ENCODE measurements at regions not wholly inside any gene's neighbourhood (a gene's known extent, or its start where the extent isn't known, plus 50 kb on each side); places are given as distances from the start of the nearest gene placed in this dataset.

DNA sequence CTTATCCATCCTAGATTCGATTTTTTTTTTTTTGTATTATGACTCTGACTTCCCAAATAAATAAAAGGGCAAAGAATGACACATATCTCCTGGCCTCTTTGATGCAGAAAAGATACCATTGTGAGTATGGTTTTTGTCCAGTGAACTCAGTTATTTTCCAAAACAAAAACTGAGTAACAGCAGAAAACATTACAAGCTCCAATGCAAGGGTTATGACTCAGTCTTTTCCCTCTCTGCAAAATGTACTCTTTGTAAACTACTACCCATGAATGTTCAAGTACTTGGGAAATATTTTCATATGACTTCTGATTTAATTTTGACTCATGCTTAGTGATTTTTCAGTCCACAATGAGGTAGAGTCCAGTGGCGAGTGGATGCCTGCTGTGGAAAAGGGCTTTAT is 355.3 kb downstream of the RNF144B start:
- DNase-seq (no peak), ATAC-seq (ENCODE audit: insufficient read depth, low read depth) (no peak)
- Histone ChIP-seq H3K9me3 (ENCODE audit: insufficient read depth, low read length, severe bottlenecking) (no peaks in the 10 kb centered on the region), H3K4me3 (ENCODE audit: low read depth in 1 of 2, low read length in 2 of 2) (no peak overlapping the region), H3K79me2 (ENCODE audit: insufficient read depth, low read length) (no peaks in the 10 kb centered on the region), H3K27me3 (ENCODE audit: insufficient read depth, low read length, poor library complexity) (no peaks in the 10 kb centered on the region), H3K4me1 (ENCODE audit: insufficient read depth, low read length) (no peaks in the 10 kb centered on the region), H2AFZ (ENCODE audit: low read depth, low read length) (no peak overlapping the region), H3K4me2 (ENCODE audit: insufficient read depth, low read length) (no peak overlapping the region), H3K27ac (ENCODE audit: low read length) (no peak overlapping the region), H3K36me3 (ENCODE audit: insufficient read depth, low read length) (no peaks in the 10 kb centered on the region), H4K20me1 (ENCODE audit: insufficient read depth, low read length) (no peaks in the 10 kb centered on the region), H3K9ac (ENCODE audit: low read depth, low read length) (no peak overlapping the region)
- TF ChIP-seq EZH2 (IDR thresholded peaks at IDR 0.05; ENCODE audit: borderline replicate concordance, low read depth, low read length, severe bottlenecking) = no peak
- TF ChIP-seq, protein P1, sequence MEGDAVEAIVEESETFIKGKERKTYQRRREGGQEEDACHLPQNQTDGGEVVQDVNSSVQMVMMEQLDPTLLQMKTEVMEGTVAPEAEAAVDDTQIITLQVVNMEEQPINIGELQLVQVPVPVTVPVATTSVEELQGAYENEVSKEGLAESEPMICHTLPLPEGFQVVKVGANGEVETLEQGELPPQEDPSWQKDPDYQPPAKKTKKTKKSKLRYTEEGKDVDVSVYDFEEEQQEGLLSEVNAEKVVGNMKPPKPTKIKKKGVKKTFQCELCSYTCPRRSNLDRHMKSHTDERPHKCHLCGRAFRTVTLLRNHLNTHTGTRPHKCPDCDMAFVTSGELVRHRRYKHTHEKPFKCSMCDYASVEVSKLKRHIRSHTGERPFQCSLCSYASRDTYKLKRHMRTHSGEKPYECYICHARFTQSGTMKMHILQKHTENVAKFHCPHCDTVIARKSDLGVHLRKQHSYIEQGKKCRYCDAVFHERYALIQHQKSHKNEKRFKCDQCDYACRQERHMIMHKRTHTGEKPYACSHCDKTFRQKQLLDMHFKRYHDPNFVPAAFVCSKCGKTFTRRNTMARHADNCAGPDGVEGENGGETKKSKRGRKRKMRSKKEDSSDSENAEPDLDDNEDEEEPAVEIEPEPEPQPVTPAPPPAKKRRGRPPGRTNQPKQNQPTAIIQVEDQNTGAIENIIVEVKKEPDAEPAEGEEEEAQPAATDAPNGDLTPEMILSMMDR (IDR thresholded peaks at IDR 0.05; ENCODE audit: borderline replicate concordance, extremely low read depth, low read length, poor library complexity, severe bottlenecking) = no peak

GRCh38 chr6:18746727-18747126 is 359.6 kb downstream of the RNF144B start:
- Histone ChIP-seq H3K9me3 (ENCODE audit: insufficient read depth, low read length, severe bottlenecking) (no peaks in the 10 kb centered on the region), H3K4me1 (ENCODE audit: insufficient read depth, low read length) (no peaks in the 10 kb centered on the region), H3K9ac (ENCODE audit: low read depth, low read length) (no peak overlapping the region), H3K27me3 (ENCODE audit: insufficient read depth, low read length, poor library complexity) (no peaks in the 10 kb centered on the region), H2AFZ (ENCODE audit: low read depth, low read length) (no peak overlapping the region), H4K20me1 (ENCODE audit: insufficient read depth, low read length) (no peaks in the 10 kb centered on the region), H3K4me2 (ENCODE audit: insufficient read depth, low read length) (no peak overlapping the region), H3K79me2 (ENCODE audit: insufficient read depth, low read length) (no peaks in the 10 kb centered on the region), H3K27ac (ENCODE audit: low read length) (no peak overlapping the region), H3K4me3 (ENCODE audit: low read depth in 1 of 2, low read length in 2 of 2) (no peak overlapping the region), H3K36me3 (ENCODE audit: insufficient read depth, low read length) (no peaks in the 10 kb centered on the region)
- DNase-seq = no peak
- TF ChIP-seq, protein P1 (IDR thresholded peaks at IDR 0.05; ENCODE audit: borderline replicate concordance, extremely low read depth, low read length, poor library complexity, severe bottlenecking) = no peak
- TF ChIP-seq EZH2 (IDR thresholded peaks at IDR 0.05; ENCODE audit: borderline replicate concordance, low read depth, low read length, severe bottlenecking) = no peak
- no peak for ATAC-seq (ENCODE audit: insufficient read depth, low read depth)

DNA sequence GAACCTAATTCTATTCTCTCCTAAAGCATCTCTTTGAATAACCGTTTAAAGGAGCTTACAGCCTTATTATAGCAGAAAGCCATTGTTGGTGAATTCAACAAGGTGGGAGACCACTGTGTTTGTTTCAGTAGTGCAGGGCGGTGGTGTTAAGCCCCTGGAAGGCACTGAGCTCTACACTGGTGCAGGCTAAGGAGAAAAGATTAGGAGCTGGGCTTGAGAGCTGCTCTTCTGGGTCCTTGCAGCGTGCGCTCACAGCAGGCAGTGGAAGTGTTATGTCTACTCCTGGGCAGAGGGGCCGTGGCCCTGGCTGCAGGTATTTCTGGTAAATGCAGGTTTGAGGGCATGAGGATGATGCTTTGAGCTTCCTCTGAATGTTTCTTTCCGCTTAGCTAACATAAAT is 361.2 kb downstream of the RNF144B start:
- H3K9me3 ChIP-seq (ENCODE audit: insufficient read depth, low read length, severe bottlenecking) = no peaks in the 10 kb centered on the region
- TF ChIP-seq, protein P1 (IDR thresholded peaks at IDR 0.05; ENCODE audit: borderline replicate concordance, extremely low read depth, low read length, poor library complexity, severe bottlenecking) = no peak
- no peak for TF ChIP-seq EZH2 (IDR thresholded peaks at IDR 0.05; ENCODE audit: borderline replicate concordance, low read depth, low read length, severe bottlenecking)

More for the DNA sequence above, 361.2 kb downstream of the RNF144B start:
- no peaks in the 10 kb centered on the region for H3K27me3 ChIP-seq (ENCODE audit: insufficient read depth, low read length, poor library complexity)
- H3K4me3 ChIP-seq (ENCODE audit: low read depth in 1 of 2, low read length in 2 of 2) = no peak overlapping the region
- no peak overlapping the region for H3K4me2 ChIP-seq (ENCODE audit: insufficient read depth, low read length)
- no peaks in the 10 kb centered on the region for H4K20me1 ChIP-seq (ENCODE audit: insufficient read depth, low read length)
- H2AFZ ChIP-seq (ENCODE audit: low read depth, low read length) = no peak overlapping the region
- no peak overlapping the region for H3K27ac ChIP-seq (ENCODE audit: low read length)
- ATAC-seq (ENCODE audit: insufficient read depth, low read depth) (no peak), DNase-seq (no peak)
- H3K36me3 ChIP-seq (ENCODE audit: insufficient read depth, low read length) = no peaks in the 10 kb centered on the region
- H3K79me2 ChIP-seq (ENCODE audit: insufficient read depth, low read length) = no peaks in the 10 kb centered on the region
- H3K4me1 ChIP-seq (ENCODE audit: insufficient read depth, low read length) = no peaks in the 10 kb centered on the region
- no peak overlapping the region for H3K9ac ChIP-seq (ENCODE audit: low read depth, low read length)
